GM23338 (cell line): ENCODE measurements at regions not wholly inside any gene's neighbourhood (a gene's known extent, or its start where the extent isn't known, plus 50 kb on each side); places are given as distances from the start of the nearest gene placed in this dataset.

Experiments
- CREB1 ChIP-seq: fragments of 250-450 bp; sonication (Bioruptor Pico); IDR thresholded peaks from 2 replicates; pipeline ENCODE4 v1.5.0; 2020; ENCODE audit warnings: low read depth, mild to moderate bottlenecking, moderate library complexity
- EZH2 ChIP-seq: fragments of 200-600 bp; sonication (generic); IDR thresholded peaks from one replicate; pipeline ENCODE4 v1.8.0; 2017; ENCODE audit warnings: antibody characterized with exemption, mild to moderate bottlenecking, low read depth; ENCODE audit not compliant: unreplicated experiment
- EZH2phosphoT487 ChIP-seq: fragments of 200-600 bp; sonication (generic); IDR thresholded peaks from one replicate; pipeline ENCODE4 v1.8.1; 2018; ENCODE audit warnings: antibody characterized with exemption; ENCODE audit not compliant: unreplicated experiment
- JUNB ChIP-seq: IDR thresholded peaks from one replicate; pipeline ENCODE4 v1.6.1; 2016; ENCODE audit warnings: antibody characterized with exemption; ENCODE audit not compliant: unreplicated experiment
- NANOG ChIP-seq: IDR thresholded peaks from 2 replicates; pipeline ENCODE4 v1.6.1; 2016; ENCODE audit warnings: antibody characterized with exemption, borderline replicate concordance
- POLR2AphosphoS5 ChIP-seq: IDR thresholded peaks from 2 replicates; pipeline ENCODE4 v1.6.1; 2016; ENCODE audit warnings: antibody characterized with exemption, low read depth
- STAT1 ChIP-seq: IDR thresholded peaks from one replicate; pipeline ENCODE4 v1.6.1; 2016; ENCODE audit warnings: antibody characterized with exemption; ENCODE audit not compliant: unreplicated experiment
- ZNF114 ChIP-seq: fragments of 250-450 bp; sonication (Bioruptor Pico); IDR thresholded peaks from 2 replicates; pipeline ENCODE4 v1.5.0; 2020; ENCODE audit warnings: mild to moderate bottlenecking, moderate library complexity
- ZNF331 ChIP-seq: fragments of 250-450 bp; sonication (Bioruptor Pico); IDR thresholded peaks from 2 replicates; pipeline ENCODE4 v1.5.0; 2020; ENCODE audit warnings: low read depth, mild to moderate bottlenecking, moderate library complexity
- TF ChIP-seq, protein P1 (sequence below), 2 experiments: fragments of 200-600 bp in 1 of 2; sonication (generic) in 1 of 2; conservative IDR thresholded peaks; 2 replicates each; pipeline versions ENCODE4 v1.5.1 to v1.6.1; 2016 to 2017; ENCODE audit warnings: antibody characterized with exemption in 2 of 2, low read depth in 2 of 2, mild to moderate bottlenecking in 2 of 2, moderate library complexity in 1 of 2
- TF ChIP-seq, protein P2 (sequence below): IDR thresholded peaks from one replicate; pipeline ENCODE4 v1.6.1; 2018; ENCODE audit warnings: antibody characterized with exemption; ENCODE audit not compliant: unreplicated experiment
- TF ChIP-seq, protein P3 (sequence below): fragments of 250-450 bp; sonication (Bioruptor Pico); IDR thresholded peaks from 2 replicates; pipeline ENCODE4 v1.5.0; 2020; ENCODE audit warnings: mild to moderate bottlenecking, moderate library complexity
- TF ChIP-seq, protein P4 (sequence below): IDR thresholded peaks from 2 replicates; pipeline ENCODE4 v1.6.1; 2016; ENCODE audit warnings: antibody characterized with exemption

DNA sequence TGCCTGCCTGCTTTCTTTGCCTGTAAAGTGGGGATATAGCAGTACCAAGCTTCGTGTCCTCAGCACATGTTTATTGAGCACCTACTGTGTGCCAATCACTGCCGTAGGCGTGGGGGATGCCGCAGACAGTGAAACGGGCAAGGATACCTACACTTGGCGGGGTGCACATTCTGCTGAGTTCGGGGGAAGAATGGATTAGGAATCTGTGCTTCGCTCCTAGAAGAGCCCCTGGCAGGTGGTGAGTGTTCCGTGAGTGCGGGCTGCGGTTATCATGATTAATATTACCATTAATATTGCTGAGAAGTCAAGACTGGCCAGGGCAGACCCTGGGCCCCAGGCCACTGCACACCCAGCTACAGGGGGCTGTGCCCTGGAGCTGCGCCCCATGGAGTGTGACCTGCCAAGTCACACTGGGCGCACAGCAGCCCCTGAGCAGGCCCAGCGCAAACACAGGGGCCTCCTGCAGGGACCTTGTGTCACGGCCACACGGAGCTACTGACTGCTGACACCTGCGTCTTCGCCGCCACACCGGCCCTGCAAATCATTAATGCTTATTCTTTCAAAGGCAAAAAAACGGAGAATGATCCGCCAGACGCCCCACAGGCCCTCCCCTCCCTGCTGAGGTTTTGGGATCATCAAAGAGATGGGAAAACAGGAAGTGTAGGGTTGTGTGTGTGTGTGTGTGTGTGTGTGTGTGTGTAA is 213.4 kb upstream of the GSE1 start:
- TF ChIP-seq, protein P1, sequence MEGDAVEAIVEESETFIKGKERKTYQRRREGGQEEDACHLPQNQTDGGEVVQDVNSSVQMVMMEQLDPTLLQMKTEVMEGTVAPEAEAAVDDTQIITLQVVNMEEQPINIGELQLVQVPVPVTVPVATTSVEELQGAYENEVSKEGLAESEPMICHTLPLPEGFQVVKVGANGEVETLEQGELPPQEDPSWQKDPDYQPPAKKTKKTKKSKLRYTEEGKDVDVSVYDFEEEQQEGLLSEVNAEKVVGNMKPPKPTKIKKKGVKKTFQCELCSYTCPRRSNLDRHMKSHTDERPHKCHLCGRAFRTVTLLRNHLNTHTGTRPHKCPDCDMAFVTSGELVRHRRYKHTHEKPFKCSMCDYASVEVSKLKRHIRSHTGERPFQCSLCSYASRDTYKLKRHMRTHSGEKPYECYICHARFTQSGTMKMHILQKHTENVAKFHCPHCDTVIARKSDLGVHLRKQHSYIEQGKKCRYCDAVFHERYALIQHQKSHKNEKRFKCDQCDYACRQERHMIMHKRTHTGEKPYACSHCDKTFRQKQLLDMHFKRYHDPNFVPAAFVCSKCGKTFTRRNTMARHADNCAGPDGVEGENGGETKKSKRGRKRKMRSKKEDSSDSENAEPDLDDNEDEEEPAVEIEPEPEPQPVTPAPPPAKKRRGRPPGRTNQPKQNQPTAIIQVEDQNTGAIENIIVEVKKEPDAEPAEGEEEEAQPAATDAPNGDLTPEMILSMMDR (conservative IDR thresholded peaks at IDR 0.05; ENCODE audit: low read depth in 2 of 2): no peak
- TF ChIP-seq, protein P2, sequence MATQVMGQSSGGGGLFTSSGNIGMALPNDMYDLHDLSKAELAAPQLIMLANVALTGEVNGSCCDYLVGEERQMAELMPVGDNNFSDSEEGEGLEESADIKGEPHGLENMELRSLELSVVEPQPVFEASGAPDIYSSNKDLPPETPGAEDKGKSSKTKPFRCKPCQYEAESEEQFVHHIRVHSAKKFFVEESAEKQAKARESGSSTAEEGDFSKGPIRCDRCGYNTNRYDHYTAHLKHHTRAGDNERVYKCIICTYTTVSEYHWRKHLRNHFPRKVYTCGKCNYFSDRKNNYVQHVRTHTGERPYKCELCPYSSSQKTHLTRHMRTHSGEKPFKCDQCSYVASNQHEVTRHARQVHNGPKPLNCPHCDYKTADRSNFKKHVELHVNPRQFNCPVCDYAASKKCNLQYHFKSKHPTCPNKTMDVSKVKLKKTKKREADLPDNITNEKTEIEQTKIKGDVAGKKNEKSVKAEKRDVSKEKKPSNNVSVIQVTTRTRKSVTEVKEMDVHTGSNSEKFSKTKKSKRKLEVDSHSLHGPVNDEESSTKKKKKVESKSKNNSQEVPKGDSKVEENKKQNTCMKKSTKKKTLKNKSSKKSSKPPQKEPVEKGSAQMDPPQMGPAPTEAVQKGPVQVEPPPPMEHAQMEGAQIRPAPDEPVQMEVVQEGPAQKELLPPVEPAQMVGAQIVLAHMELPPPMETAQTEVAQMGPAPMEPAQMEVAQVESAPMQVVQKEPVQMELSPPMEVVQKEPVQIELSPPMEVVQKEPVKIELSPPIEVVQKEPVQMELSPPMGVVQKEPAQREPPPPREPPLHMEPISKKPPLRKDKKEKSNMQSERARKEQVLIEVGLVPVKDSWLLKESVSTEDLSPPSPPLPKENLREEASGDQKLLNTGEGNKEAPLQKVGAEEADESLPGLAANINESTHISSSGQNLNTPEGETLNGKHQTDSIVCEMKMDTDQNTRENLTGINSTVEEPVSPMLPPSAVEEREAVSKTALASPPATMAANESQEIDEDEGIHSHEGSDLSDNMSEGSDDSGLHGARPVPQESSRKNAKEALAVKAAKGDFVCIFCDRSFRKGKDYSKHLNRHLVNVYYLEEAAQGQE: no peak
- TF ChIP-seq EZH2 (no peak), ZNF114 (CRISPR knock-in tag) (no peak), EZH2phosphoT487 (no peak), STAT1 (no peak), POLR2AphosphoS5 (no peak), ZNF331 (CRISPR knock-in tag) (no peak), CREB1 (no peak), NANOG (no peak), JUNB (no peak)
- TF ChIP-seq, protein P3, sequence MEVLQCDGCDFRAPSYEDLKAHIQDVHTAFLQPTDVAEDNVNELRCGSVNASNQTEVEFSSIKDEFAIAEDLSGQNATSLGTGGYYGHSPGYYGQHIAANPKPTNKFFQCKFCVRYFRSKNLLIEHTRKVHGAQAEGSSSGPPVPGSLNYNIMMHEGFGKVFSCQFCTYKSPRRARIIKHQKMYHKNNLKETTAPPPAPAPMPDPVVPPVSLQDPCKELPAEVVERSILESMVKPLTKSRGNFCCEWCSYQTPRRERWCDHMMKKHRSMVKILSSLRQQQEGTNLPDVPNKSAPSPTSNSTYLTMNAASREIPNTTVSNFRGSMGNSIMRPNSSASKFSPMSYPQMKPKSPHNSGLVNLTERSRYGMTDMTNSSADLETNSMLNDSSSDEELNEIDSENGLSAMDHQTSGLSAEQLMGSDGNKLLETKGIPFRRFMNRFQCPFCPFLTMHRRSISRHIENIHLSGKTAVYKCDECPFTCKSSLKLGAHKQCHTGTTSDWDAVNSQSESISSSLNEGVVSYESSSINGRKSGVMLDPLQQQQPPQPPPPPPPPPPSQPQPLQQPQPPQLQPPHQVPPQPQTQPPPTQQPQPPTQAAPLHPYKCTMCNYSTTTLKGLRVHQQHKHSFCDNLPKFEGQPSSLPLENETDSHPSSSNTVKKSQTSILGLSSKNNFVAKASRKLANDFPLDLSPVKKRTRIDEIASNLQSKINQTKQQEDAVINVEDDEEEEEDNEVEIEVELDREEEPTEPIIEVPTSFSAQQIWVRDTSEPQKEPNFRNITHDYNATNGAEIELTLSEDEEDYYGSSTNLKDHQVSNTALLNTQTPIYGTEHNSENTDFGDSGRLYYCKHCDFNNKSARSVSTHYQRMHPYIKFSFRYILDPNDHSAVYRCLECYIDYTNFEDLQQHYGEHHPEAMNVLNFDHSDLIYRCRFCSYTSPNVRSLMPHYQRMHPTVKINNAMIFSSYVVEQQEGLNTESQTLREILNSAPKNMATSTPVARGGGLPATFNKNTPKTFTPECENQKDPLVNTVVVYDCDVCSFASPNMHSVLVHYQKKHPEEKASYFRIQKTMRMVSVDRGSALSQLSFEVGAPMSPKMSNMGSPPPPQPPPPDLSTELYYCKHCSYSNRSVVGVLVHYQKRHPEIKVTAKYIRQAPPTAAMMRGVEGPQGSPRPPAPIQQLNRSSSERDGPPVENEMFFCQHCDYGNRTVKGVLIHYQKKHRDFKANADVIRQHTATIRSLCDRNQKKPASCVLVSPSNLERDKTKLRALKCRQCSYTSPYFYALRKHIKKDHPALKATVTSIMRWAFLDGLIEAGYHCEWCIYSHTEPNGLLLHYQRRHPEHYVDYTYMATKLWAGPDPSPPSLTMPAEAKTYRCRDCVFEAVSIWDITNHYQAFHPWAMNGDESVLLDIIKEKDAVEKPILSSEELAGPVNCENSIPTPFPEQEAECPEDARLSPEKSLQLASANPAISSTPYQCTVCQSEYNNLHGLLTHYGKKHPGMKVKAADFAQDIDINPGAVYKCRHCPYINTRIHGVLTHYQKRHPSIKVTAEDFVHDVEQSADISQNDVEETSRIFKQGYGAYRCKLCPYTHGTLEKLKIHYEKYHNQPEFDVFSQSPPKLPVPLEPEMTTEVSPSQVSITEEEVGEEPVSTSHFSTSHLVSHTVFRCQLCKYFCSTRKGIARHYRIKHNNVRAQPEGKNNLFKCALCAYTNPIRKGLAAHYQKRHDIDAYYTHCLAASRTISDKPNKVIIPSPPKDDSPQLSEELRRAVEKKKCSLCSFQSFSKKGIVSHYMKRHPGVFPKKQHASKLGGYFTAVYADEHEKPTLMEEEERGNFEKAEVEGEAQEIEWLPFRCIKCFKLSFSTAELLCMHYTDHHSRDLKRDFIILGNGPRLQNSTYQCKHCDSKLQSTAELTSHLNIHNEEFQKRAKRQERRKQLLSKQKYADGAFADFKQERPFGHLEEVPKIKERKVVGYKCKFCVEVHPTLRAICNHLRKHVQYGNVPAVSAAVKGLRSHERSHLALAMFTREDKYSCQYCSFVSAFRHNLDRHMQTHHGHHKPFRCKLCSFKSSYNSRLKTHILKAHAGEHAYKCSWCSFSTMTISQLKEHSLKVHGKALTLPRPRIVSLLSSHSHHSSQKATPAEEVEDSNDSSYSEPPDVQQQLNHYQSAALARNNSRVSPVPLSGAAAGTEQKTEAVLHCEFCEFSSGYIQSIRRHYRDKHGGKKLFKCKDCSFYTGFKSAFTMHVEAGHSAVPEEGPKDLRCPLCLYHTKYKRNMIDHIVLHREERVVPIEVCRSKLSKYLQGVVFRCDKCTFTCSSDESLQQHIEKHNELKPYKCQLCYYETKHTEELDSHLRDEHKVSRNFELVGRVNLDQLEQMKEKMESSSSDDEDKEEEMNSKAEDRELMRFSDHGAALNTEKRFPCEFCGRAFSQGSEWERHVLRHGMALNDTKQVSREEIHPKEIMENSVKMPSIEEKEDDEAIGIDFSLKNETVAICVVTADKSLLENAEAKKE (CRISPR knock-in tag): no peak
- TF ChIP-seq, protein P4, sequence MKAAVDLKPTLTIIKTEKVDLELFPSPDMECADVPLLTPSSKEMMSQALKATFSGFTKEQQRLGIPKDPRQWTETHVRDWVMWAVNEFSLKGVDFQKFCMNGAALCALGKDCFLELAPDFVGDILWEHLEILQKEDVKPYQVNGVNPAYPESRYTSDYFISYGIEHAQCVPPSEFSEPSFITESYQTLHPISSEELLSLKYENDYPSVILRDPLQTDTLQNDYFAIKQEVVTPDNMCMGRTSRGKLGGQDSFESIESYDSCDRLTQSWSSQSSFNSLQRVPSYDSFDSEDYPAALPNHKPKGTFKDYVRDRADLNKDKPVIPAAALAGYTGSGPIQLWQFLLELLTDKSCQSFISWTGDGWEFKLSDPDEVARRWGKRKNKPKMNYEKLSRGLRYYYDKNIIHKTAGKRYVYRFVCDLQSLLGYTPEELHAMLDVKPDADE: no peak
